ENCODE measurements at regions not wholly inside any gene's neighbourhood (a gene's known extent, or its start where the extent isn't known, plus 50 kb on each side); places are given as distances from the start of the nearest gene placed in this dataset.

DNA sequence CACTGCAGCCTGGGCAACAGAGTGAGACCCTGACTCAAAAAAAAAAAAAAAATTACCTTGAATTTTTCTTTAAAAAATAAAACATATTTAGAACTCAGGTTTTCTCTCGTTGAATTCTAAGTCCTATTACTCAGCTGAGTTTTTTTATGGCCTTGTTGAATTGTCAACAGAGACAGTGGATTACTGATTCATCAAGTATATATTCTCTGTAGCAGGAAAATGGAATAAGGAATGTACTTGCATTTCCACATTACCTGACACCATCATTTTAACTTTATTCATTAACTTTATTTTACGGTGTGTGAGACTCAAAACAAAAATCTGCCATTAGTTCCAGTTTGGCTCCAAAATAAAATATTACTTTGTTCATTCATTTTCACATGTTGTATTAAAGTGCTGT, 53.8 kb upstream of the APP start:
- no peak for DNase-seq (ENCODE audit: low read depth)

All from Daoy (cell line).